ENCODE measurements at regions not wholly inside any gene's neighbourhood (a gene's known extent, or its start where the extent isn't known, plus 50 kb on each side); places are given as distances from the start of the nearest gene placed in this dataset.

DNA sequence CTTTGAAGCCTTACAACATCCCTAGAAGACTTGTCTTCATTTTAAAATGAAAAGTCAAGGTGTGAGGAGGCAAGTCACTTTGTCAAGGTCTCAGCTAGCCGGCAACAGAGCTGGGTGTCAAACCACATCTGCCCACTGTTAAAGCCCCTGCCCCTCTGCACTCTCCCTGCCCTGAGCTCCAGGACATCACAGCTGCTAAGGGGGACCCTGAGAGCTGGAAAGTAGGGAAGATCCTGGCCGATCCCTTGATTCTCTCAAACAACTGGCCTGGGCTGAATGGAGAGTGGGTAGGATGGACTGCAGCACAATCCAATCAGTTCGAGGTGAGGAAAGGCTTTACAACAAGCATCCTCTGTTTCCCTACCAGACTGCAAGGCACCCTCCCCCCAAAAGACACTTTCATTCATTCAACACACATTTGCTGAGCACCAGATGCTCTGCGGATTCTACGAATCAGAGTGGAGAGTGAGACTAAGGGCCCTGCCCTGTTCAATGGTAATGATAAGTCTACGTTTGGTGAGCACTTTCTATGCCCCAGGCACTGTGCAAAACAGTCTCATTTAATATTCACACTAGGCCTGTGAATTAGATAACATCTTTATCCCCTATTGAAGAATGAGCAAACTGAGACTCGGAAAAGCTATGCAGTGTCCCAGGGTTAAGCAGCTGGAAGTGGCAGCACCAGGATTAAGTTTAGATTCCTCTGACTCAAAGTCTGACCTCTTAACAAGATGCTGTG, 148.1 kb downstream of the HERPUD2 start:
- Histone ChIP-seq H3K27ac (ENCODE audit: low read depth, low read length) (no peak overlapping the region), H3K9ac (ENCODE audit: low read length) (no peak overlapping the region), H2AFZ (ENCODE audit: low read depth, low read length) (no peak overlapping the region), H3K4me2 (ENCODE audit: low read length) (no peak overlapping the region), H3K4me1 (ENCODE audit: insufficient read depth, low read length) (no peaks in the 10 kb centered on the region), H3K9me3 (ENCODE audit: insufficient read depth, low read depth, low read length) (no peaks in the 10 kb centered on the region), H4K20me1 (ENCODE audit: insufficient read depth, low read length) (no peaks in the 10 kb centered on the region), H3K79me2 (ENCODE audit: insufficient read depth, low read length) (no peaks in the 10 kb centered on the region), H3K27me3 (ENCODE audit: insufficient read depth, low read length) (peaks cover 9% of the 10 kb centered on the region), H3K4me3 (ENCODE audit: insufficient read depth, low read depth, low read length) (no peak overlapping the region), H3K36me3 (ENCODE audit: insufficient read depth, low read length) (no peaks in the 10 kb centered on the region)
- FAIRE-seq (no peak), DNase-seq (ENCODE audit: low read depth) (no peak)
- no peak overlapping the region for H3K4me3 Mint-ChIP-seq (ENCODE audit: unreplicated experiment)
- TF ChIP-seq, protein P1, sequence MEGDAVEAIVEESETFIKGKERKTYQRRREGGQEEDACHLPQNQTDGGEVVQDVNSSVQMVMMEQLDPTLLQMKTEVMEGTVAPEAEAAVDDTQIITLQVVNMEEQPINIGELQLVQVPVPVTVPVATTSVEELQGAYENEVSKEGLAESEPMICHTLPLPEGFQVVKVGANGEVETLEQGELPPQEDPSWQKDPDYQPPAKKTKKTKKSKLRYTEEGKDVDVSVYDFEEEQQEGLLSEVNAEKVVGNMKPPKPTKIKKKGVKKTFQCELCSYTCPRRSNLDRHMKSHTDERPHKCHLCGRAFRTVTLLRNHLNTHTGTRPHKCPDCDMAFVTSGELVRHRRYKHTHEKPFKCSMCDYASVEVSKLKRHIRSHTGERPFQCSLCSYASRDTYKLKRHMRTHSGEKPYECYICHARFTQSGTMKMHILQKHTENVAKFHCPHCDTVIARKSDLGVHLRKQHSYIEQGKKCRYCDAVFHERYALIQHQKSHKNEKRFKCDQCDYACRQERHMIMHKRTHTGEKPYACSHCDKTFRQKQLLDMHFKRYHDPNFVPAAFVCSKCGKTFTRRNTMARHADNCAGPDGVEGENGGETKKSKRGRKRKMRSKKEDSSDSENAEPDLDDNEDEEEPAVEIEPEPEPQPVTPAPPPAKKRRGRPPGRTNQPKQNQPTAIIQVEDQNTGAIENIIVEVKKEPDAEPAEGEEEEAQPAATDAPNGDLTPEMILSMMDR (IDR thresholded peaks at IDR 0.05; ENCODE audit: insufficient read depth, low read depth, low read length) = no peak
- no peak for TF ChIP-seq EZH2 (IDR thresholded peaks at IDR 0.05; ENCODE audit: insufficient read depth, low read length)
- H3K9me3 Mint-ChIP-seq (ENCODE audit: unreplicated experiment) = no peaks in the 10 kb centered on the region
- no peaks in the 10 kb centered on the region for H3K36me3 Mint-ChIP-seq (ENCODE audit: low read depth, unreplicated experiment)
- H3K4me1 Mint-ChIP-seq (ENCODE audit: low read depth, unreplicated experiment) = no peaks in the 10 kb centered on the region
- peaks cover 49% of the 10 kb centered on the region for H3K27me3 Mint-ChIP-seq (ENCODE audit: low read depth, unreplicated experiment)
- no peak overlapping the region for H3K27ac Mint-ChIP-seq (ENCODE audit: unreplicated experiment)

DNA sequence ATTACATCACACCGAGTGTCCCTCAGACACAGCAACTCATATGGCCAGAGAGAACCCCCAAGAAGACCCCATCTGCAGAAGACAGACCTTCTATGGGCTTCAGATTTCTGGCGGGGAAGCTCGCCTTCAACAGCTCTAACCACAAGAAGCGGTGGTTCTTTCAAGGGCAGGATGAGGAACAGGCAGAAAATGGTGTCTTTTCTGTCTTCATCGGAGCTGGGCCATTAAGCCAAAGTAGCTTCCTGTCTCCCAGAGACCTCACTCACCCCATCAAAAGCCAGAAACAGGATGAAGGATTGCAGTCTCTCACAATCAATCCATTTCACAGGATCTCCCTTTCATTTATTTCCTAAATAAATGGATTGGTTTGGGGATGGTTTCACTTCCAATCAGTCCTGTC, 149.1 kb downstream of the HERPUD2 start:
- H3K27me3 ChIP-seq (ENCODE audit: insufficient read depth, low read length) = peaks cover 9% of the 10 kb centered on the region
- no peaks in the 10 kb centered on the region for H4K20me1 ChIP-seq (ENCODE audit: insufficient read depth, low read length)
- no peaks in the 10 kb centered on the region for H3K36me3 ChIP-seq (ENCODE audit: insufficient read depth, low read length)
- H3K79me2 ChIP-seq (ENCODE audit: insufficient read depth, low read length) = no peaks in the 10 kb centered on the region
- H3K4me1 Mint-ChIP-seq (ENCODE audit: low read depth, unreplicated experiment) = no peaks in the 10 kb centered on the region
- H3K4me3 ChIP-seq (ENCODE audit: insufficient read depth, low read depth, low read length) = no peak overlapping the region
- FAIRE-seq (no peak), DNase-seq (ENCODE audit: low read depth) (no peak)
- H3K4me1 ChIP-seq (ENCODE audit: insufficient read depth, low read length) = no peaks in the 10 kb centered on the region
- H3K4me2 ChIP-seq (ENCODE audit: low read length) = no peak overlapping the region
- no peak overlapping the region for H3K27ac ChIP-seq (ENCODE audit: low read depth, low read length)
- peaks cover 49% of the 10 kb centered on the region for H3K27me3 Mint-ChIP-seq (ENCODE audit: low read depth, unreplicated experiment)
- H3K9me3 ChIP-seq (ENCODE audit: insufficient read depth, low read depth, low read length) = no peaks in the 10 kb centered on the region
- no peak overlapping the region for H3K4me3 Mint-ChIP-seq (ENCODE audit: unreplicated experiment)
- H3K9ac ChIP-seq (ENCODE audit: low read length) = no peak overlapping the region
- H3K9me3 Mint-ChIP-seq (ENCODE audit: unreplicated experiment) = no peaks in the 10 kb centered on the region
- no peaks in the 10 kb centered on the region for H3K36me3 Mint-ChIP-seq (ENCODE audit: low read depth, unreplicated experiment)
- H3K27ac Mint-ChIP-seq (ENCODE audit: unreplicated experiment) = no peak overlapping the region
- H2AFZ ChIP-seq (ENCODE audit: low read depth, low read length) = no peak overlapping the region
- TF ChIP-seq EZH2 (IDR thresholded peaks at IDR 0.05; ENCODE audit: insufficient read depth, low read length) = no peak
- TF ChIP-seq, protein P1 (IDR thresholded peaks at IDR 0.05; ENCODE audit: insufficient read depth, low read depth, low read length) = no peak

DNA sequence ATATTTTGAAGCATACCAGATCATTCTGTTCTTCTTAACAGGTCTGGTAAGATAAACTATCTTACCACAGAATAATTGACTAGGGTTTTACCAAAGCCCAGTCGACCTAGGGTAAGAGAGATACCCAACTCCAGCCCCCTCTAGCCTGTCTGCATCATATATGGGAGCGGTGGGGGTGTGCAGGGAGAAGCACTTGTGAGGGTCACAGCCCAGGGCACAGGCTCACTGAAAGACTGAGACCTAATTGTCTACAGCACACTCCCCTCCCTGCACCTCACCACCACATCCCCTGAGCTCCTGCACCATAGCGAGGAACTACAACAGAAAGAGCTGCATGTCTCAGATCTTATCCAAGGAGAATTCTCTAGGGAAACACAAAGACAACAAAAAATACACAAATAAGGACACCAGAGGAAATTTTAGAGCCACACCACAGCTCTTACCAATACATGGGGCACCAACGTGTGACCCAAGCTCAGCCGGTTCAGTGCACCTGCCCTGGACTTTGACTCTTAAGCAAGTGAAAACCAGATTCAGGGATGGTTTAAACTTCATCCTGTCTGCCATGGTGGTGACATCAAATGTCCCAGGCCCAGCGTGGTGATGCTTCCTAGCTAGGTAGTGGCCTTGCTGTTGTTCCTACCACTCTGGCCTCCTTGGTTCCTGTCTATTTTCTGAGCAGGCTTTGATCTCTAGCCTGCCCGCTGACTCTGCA, 150.8 kb downstream of the HERPUD2 start:
- Histone ChIP-seq H4K20me1 (ENCODE audit: insufficient read depth, low read length) (no peaks in the 10 kb centered on the region), H3K79me2 (ENCODE audit: insufficient read depth, low read length) (no peaks in the 10 kb centered on the region), H3K27me3 (ENCODE audit: insufficient read depth, low read length) (peaks cover 13% of the 10 kb centered on the region), H3K27ac (ENCODE audit: low read depth, low read length) (no peak overlapping the region), H3K9ac (ENCODE audit: low read length) (no peak overlapping the region), H3K9me3 (ENCODE audit: insufficient read depth, low read depth, low read length) (no peaks in the 10 kb centered on the region), H3K4me3 (ENCODE audit: insufficient read depth, low read depth, low read length) (no peak overlapping the region), H3K36me3 (ENCODE audit: insufficient read depth, low read length) (no peaks in the 10 kb centered on the region), H2AFZ (ENCODE audit: low read depth, low read length) (no peak overlapping the region), H3K4me2 (ENCODE audit: low read length) (no peak overlapping the region), H3K4me1 (ENCODE audit: insufficient read depth, low read length) (no peaks in the 10 kb centered on the region)
- Mint-ChIP-seq H3K4me3 (ENCODE audit: unreplicated experiment) (no peak overlapping the region), H3K9me3 (ENCODE audit: unreplicated experiment) (no peaks in the 10 kb centered on the region), H3K27me3 (ENCODE audit: low read depth, unreplicated experiment) (peaks cover 45% of the 10 kb centered on the region), H3K27ac (ENCODE audit: unreplicated experiment) (no peak overlapping the region), H3K36me3 (ENCODE audit: low read depth, unreplicated experiment) (no peaks in the 10 kb centered on the region), H3K4me1 (ENCODE audit: low read depth, unreplicated experiment) (no peaks in the 10 kb centered on the region)
- TF ChIP-seq EZH2 (IDR thresholded peaks at IDR 0.05; ENCODE audit: insufficient read depth, low read length) = no peak
- TF ChIP-seq, protein P1 (IDR thresholded peaks at IDR 0.05; ENCODE audit: insufficient read depth, low read depth, low read length) = no peak
- no peak for FAIRE-seq
- no peak for DNase-seq (ENCODE audit: low read depth)
